Breast epithelium (tissue), 3 donors: ENCODE measurements at regions not wholly inside any gene's neighbourhood (a gene's known extent, or its start where the extent isn't known, plus 50 kb on each side); places are given as distances from the start of the nearest gene placed in this dataset.

Source experiments
- CTCF ChIP-seq, 3 donors: fragments of 450-650 bp; IDR thresholded peaks; one replicate each; pipeline ENCODE4 v1.5.1; 2016 to 2017; ENCODE audit warnings: antibody characterized with exemption in 3 of 3, mild to moderate bottlenecking in 3 of 3, moderate library complexity in 3 of 3
- POLR2AphosphoS5 ChIP-seq, 3 donors: sonication (generic); formaldehyde crosslinking; IDR thresholded peaks; one replicate each; pipeline ENCODE4 v1.6.1; 2017; ENCODE audit warnings: antibody characterized with exemption in 3 of 3

GRCh38 chr10:43904844-43905243 lies 256.2 kb upstream of the ZNF32 start:
- TF ChIP-seq POLR2AphosphoS5 (IDR thresholded peaks at IDR 0.05) = no peak
- TF ChIP-seq CTCF (IDR thresholded peaks at IDR 0.05) = no peak
